Stimulated activated CD4-positive, alpha-beta T cell treated with anti-CD3 and anti-CD28 coated beads, Interleukin-1b, Interleukin-23, amount 100 ng/mL, for 1 hour (primary cell): ENCODE measurements at regions not wholly inside any gene's neighbourhood (a gene's known extent, or its start where the extent isn't known, plus 50 kb on each side); places are given as distances from the start of the nearest gene placed in this dataset.

Experiments
- DNase-seq, 2 donors: peaks; one replicate each; pipeline ENCODE4 v3.0.0-alpha.2; 2020; ENCODE audit warnings: low read depth in 2 of 2

GRCh38 chr10:14468023-14468441 is 137.3 kb upstream of the FRMD4A start:
- DNase-seq, result no peak

- no peak for DNase-seq
Observed at GRCh38 chr10:14466257-14466656, 135.5 kb upstream of the FRMD4A start.

GRCh38 chr10:14460447-14460846 is 129.7 kb upstream of the FRMD4A start:
- DNase-seq, result no peak

- DNase-seq, result no peak
Observed at GRCh38 chr10:14459665-14460064, 128.9 kb upstream of the FRMD4A start.

GRCh38 chr10:14456870-14457266 is 126.1 kb upstream of the FRMD4A start:
- no peak for DNase-seq

- DNase-seq, result no peak
Observed at GRCh38 chr10:14456218-14456869, 125.6 kb upstream of the FRMD4A start.

- DNase-seq, result no peak
Observed at GRCh38 chr10:14454629-14455028, 123.9 kb upstream of the FRMD4A start.

GRCh38 chr10:14454206-14454605 is 123.5 kb upstream of the FRMD4A start:
- no peak for DNase-seq

- no peak for DNase-seq
Observed at GRCh38 chr10:14453593-14453992, 122.9 kb upstream of the FRMD4A start.

GRCh38 chr10:14451341-14451740 is 120.6 kb upstream of the FRMD4A start:
- no peak for DNase-seq

- DNase-seq, result no peak
Observed at GRCh38 chr10:14450041-14450491, 119.3 kb upstream of the FRMD4A start.

- no peak for DNase-seq
Observed at GRCh38 chr10:14449293-14449815, 118.6 kb upstream of the FRMD4A start.

GRCh38 chr10:14448197-14448990 is 117.7 kb upstream of the FRMD4A start:
- no peak for DNase-seq

- DNase-seq, result no peak
Observed at GRCh38 chr10:14447094-14447839, 116.5 kb upstream of the FRMD4A start.

- no peak for DNase-seq
Observed at GRCh38 chr10:14439451-14440259, 108.9 kb upstream of the FRMD4A start.

- DNase-seq, result no peak
Observed at GRCh38 chr10:14438576-14438975, 107.9 kb upstream of the FRMD4A start.

GRCh38 chr10:14438057-14438456 is 107.3 kb upstream of the FRMD4A start:
- no peak for DNase-seq

- DNase-seq, result no peak
Observed at GRCh38 chr10:14435976-14436632, 105.4 kb upstream of the FRMD4A start.

GRCh38 chr10:14433147-14433546 is 102.4 kb upstream of the FRMD4A start:
- DNase-seq, result no peak

GRCh38 chr10:14431868-14432267 is 101.1 kb upstream of the FRMD4A start:
- DNase-seq, result no peak
